Caco-2 (cell line): ENCODE measurements at regions not wholly inside any gene's neighbourhood (a gene's known extent, or its start where the extent isn't known, plus 50 kb on each side); places are given as distances from the start of the nearest gene placed in this dataset.
"Not testable (repeated sequence)": the region's sequence is repeated elsewhere in the genome, so short reads cannot be mapped to it uniquely, and the experiment has no call there.

Experiments used
- BruUV-seq: library from RNA; stranded (reverse); fragments of 400-500 nt; replicated peaks from 2 replicates; lab custom pipeline; 2021; lab: Mats Ljungman, UMichigan
- CTCF ChIA-PET: fragments of 300-600 bp; sonication (Branson Sonifier 250); formaldehyde crosslinking; loops from one replicate; lab custom pipeline; 2022; ENCODE audit warnings: antibody characterized with exemption; lab: Charles Lee
- POLR2A ChIA-PET: fragments of 300-600 bp; sonication (Branson Sonifier 250); formaldehyde crosslinking; loops from one replicate; lab custom pipeline; 2022; ENCODE audit warnings: antibody characterized with exemption; lab: Charles Lee
- DNase-seq, 2 experiments: peaks; one replicate each; pipeline versions ENCODE4 v3.0.0 to v3.0.0-alpha.2; 2020 to 2022
- H3K27me3 ChIP-seq: replicated peaks from 2 replicates; pipeline ENCODE4 v1.6.0; 2011; ENCODE audit warnings: low read length; ENCODE audit not compliant: control insufficient read depth, insufficient read depth
- H3K36me3 ChIP-seq: 2 replicates; pipeline ENCODE4 v1.5.1; 2011; ENCODE audit warnings: low read length; ENCODE audit not compliant: control insufficient read depth, insufficient read depth
- H3K4me1 ChIP-seq: fragments of 250-450 bp; sonication (Bioruptor Pico); 2 replicates; pipeline ENCODE4 v1.5.1; 2020; ENCODE audit warnings: mild to moderate bottlenecking
- H3K4me3 ChIP-seq: 2 replicates; pipeline ENCODE4 v1.5.1; 2011; ENCODE audit warnings: low read depth, mild to moderate bottlenecking, control low read depth, low read length
- H3K9me3 ChIP-seq: fragments of 250-450 bp; sonication (Bioruptor Pico); 2 replicates; pipeline ENCODE4 v1.5.1; 2020; ENCODE audit warnings: mild to moderate bottlenecking, moderate library complexity
- H3K27ac Mint-ChIP-seq: one replicate; pipeline ENCODE4 v1.8.0; 2022; ENCODE audit warnings: mixed read lengths; ENCODE audit not compliant: unreplicated experiment
- H3K27me3 Mint-ChIP-seq: one replicate; pipeline ENCODE4 v1.8.0; 2022; ENCODE audit warnings: mixed read lengths; ENCODE audit not compliant: insufficient read depth, unreplicated experiment
- H3K36me3 Mint-ChIP-seq: one replicate; pipeline ENCODE4 v1.8.0; 2022; ENCODE audit warnings: mild to moderate bottlenecking, mixed read lengths; ENCODE audit not compliant: insufficient read depth, unreplicated experiment
- H3K4me1 Mint-ChIP-seq: one replicate; pipeline ENCODE4 v1.8.0; 2022; ENCODE audit warnings: low read depth, mixed read lengths; ENCODE audit not compliant: unreplicated experiment
- H3K4me3 Mint-ChIP-seq: one replicate; pipeline ENCODE4 v1.8.0; 2022; ENCODE audit warnings: mild to moderate bottlenecking, moderate library complexity, mixed read lengths; ENCODE audit not compliant: unreplicated experiment
- H3K9me3 Mint-ChIP-seq: one replicate; pipeline ENCODE4 v1.8.0; 2022; ENCODE audit warnings: mixed read lengths; ENCODE audit not compliant: unreplicated experiment
- intact Hi-C: fragments of 100-400 bp; cut with micrococcal nuclease; formaldehyde crosslinking; loops from one replicate; pipeline ENCODE4 v1.10.0; 2022; ENCODE audit not compliant: unreplicated experiment
- TF ChIP-seq, protein P1 (sequence below), 2 experiments: fragments of 200-600 bp in 1 of 2; IDR thresholded peaks; 1 replicate in 1 of 2; 2 replicates in 1 of 2; pipeline versions ENCODE4 v1.5.1 to v1.8.0; 2011 to 2022; ENCODE audit warnings: antibody characterized with exemption in 1 of 2, control low read depth in 1 of 2, inconsistent platforms in 1 of 2, low read depth in 1 of 2, low read length in 1 of 2, mild to moderate bottlenecking in 1 of 2, moderate library complexity in 1 of 2; ENCODE audit not compliant: insufficient read depth in 1 of 2, severe bottlenecking in 1 of 2, unreplicated experiment in 1 of 2

DNA sequence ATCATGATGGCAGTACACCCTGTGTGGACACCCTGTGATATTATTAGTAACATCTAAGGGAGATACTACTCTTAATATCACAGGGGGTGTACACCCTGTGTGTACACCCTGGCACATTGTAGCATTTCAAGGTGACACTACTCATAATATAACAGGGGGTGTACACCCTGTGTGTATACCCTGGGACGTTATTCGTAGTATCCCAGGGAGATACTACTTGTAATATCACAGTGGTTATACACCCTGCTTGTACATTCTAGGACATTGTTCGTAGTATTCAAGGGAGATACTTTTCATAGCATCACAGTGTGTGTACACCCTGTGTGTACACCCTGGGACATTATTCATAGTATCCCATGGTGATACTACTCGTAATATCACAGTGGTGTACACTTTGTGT lies 67.4 kb upstream of the CNIH3 start:
- H3K27me3 Mint-ChIP-seq, result peaks cover 3% of the 10 kb centered on the region
- CTCF ChIA-PET, result no interaction called here
- Histone ChIP-seq H3K4me3 (no peak overlapping the region), H3K9me3 (no peaks in the 10 kb centered on the region), H3K27me3 (no peaks in the 10 kb centered on the region), H3K36me3 (no peaks in the 10 kb centered on the region), H3K4me1 (no peaks in the 10 kb centered on the region)
- no peak overlapping the region for H3K27ac Mint-ChIP-seq
- no peaks in the 10 kb centered on the region for H3K36me3 Mint-ChIP-seq
- H3K9me3 Mint-ChIP-seq, result no peaks in the 10 kb centered on the region
- DNase-seq, result no peak
- TF ChIP-seq, protein P1, sequence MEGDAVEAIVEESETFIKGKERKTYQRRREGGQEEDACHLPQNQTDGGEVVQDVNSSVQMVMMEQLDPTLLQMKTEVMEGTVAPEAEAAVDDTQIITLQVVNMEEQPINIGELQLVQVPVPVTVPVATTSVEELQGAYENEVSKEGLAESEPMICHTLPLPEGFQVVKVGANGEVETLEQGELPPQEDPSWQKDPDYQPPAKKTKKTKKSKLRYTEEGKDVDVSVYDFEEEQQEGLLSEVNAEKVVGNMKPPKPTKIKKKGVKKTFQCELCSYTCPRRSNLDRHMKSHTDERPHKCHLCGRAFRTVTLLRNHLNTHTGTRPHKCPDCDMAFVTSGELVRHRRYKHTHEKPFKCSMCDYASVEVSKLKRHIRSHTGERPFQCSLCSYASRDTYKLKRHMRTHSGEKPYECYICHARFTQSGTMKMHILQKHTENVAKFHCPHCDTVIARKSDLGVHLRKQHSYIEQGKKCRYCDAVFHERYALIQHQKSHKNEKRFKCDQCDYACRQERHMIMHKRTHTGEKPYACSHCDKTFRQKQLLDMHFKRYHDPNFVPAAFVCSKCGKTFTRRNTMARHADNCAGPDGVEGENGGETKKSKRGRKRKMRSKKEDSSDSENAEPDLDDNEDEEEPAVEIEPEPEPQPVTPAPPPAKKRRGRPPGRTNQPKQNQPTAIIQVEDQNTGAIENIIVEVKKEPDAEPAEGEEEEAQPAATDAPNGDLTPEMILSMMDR (IDR thresholded peaks at IDR 0.05; ENCODE audit: insufficient read depth in 1 of 2, low read depth in 1 of 2, low read length in 1 of 2, severe bottlenecking in 1 of 2, unreplicated experiment in 1 of 2), result no peak
- intact Hi-C loops, result no loop called here
- H3K4me3 Mint-ChIP-seq, result no peak overlapping the region
- H3K4me1 Mint-ChIP-seq, result no peaks in the 10 kb centered on the region
- POLR2A ChIA-PET, result no interaction called here
- BruUV-seq, result no TSS peak

DNA sequence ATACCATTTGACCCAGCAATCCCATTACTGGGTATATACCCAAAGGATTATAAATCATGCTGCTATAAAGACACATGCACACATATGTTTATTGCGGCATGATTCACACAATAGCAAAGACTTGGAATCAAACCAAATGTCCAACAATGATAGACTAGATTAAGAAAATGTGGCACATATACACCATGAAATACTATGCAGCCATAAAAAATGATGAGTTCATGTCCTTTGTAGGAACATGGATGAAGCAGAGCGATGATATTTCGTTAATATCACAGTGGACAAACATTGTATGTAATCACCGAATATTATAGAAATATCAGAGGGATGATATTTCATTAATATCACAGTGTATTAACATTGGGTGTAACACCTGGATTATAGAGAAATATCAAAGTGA lies 64.9 kb upstream of the CNIH3 start:
- BruUV-seq, POLR2A ChIA-PET, H3K27me3 ChIP-seq, CTCF ChIA-PET, H3K27me3 Mint-ChIP-seq, H3K9me3 ChIP-seq, H3K4me3 Mint-ChIP-seq, H3K4me1 Mint-ChIP-seq, H3K4me1 ChIP-seq, H3K9me3 Mint-ChIP-seq, H3K27ac Mint-ChIP-seq, H3K36me3 Mint-ChIP-seq, H3K36me3 ChIP-seq, intact Hi-C loops, H3K4me3 ChIP-seq, DNase-seq: not testable (repeated sequence)

- H3K4me3 Mint-ChIP-seq, result no peak overlapping the region
- Histone ChIP-seq H3K27me3 (no peaks in the 10 kb centered on the region), H3K4me1 (no peaks in the 10 kb centered on the region), H3K9me3 (no peaks in the 10 kb centered on the region), H3K4me3 (no peak overlapping the region), H3K36me3 (no peaks in the 10 kb centered on the region)
- intact Hi-C loops, result no loop called here
- ChIA-PET CTCF (no interaction called here), POLR2A (no interaction called here)
- peaks cover 2% of the 10 kb centered on the region for H3K27me3 Mint-ChIP-seq
- no TSS peak for BruUV-seq
- H3K4me1 Mint-ChIP-seq, result no peaks in the 10 kb centered on the region
- no peaks in the 10 kb centered on the region for H3K9me3 Mint-ChIP-seq
- DNase-seq, result no peak
- no peak overlapping the region for H3K27ac Mint-ChIP-seq
- H3K36me3 Mint-ChIP-seq, result no peaks in the 10 kb centered on the region
- TF ChIP-seq, protein P1 (IDR thresholded peaks at IDR 0.05; ENCODE audit: insufficient read depth in 1 of 2, low read depth in 1 of 2, low read length in 1 of 2, severe bottlenecking in 1 of 2, unreplicated experiment in 1 of 2), result no peak
Observed at GRCh38 chr1:224554056-224554455, 62.1 kb upstream of the CNIH3 start.
